ENCODE measurements at regions not wholly inside any gene's neighbourhood (a gene's known extent, or its start where the extent isn't known, plus 50 kb on each side); places are given as distances from the start of the nearest gene placed in this dataset.

DNA sequence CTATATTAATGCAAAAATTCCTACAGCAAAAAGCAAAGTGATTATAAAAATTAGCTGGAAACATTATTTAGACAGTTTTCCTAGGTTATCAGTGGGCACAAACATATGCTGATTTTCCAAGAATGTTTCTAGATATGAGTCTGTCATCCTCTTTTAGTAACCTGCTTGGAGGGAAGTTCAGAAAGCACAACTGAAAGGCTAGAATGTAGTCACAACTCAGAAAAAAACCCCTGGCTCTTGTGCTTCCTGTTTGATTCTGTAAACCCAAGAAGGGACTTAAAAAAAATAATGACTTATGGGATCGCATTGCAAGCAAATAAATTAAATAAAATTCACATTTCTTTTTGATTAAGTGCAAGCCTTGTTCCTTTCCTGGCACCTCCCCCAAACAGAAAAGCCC is 708.4 kb upstream of the EPHA7 start:
- peaks cover 12% of the 10 kb centered on the region for H3K4me1 Mint-ChIP-seq
- H3K4me3 Mint-ChIP-seq = no peak overlapping the region
- no peak overlapping the region for H3K27ac Mint-ChIP-seq
- DNase-seq (ENCODE audit: low spot score in 2 of 2, unreplicated experiment in 2 of 2) = no peak
- no peaks in the 10 kb centered on the region for H3K9me3 Mint-ChIP-seq
- TF ChIP-seq, protein P1, sequence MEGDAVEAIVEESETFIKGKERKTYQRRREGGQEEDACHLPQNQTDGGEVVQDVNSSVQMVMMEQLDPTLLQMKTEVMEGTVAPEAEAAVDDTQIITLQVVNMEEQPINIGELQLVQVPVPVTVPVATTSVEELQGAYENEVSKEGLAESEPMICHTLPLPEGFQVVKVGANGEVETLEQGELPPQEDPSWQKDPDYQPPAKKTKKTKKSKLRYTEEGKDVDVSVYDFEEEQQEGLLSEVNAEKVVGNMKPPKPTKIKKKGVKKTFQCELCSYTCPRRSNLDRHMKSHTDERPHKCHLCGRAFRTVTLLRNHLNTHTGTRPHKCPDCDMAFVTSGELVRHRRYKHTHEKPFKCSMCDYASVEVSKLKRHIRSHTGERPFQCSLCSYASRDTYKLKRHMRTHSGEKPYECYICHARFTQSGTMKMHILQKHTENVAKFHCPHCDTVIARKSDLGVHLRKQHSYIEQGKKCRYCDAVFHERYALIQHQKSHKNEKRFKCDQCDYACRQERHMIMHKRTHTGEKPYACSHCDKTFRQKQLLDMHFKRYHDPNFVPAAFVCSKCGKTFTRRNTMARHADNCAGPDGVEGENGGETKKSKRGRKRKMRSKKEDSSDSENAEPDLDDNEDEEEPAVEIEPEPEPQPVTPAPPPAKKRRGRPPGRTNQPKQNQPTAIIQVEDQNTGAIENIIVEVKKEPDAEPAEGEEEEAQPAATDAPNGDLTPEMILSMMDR (IDR thresholded peaks at IDR 0.05; ENCODE audit: unreplicated experiment) = no peak
- no peaks in the 10 kb centered on the region for H3K36me3 Mint-ChIP-seq
- H3K27me3 Mint-ChIP-seq (ENCODE audit: low read depth) = no peaks in the 10 kb centered on the region

DNA sequence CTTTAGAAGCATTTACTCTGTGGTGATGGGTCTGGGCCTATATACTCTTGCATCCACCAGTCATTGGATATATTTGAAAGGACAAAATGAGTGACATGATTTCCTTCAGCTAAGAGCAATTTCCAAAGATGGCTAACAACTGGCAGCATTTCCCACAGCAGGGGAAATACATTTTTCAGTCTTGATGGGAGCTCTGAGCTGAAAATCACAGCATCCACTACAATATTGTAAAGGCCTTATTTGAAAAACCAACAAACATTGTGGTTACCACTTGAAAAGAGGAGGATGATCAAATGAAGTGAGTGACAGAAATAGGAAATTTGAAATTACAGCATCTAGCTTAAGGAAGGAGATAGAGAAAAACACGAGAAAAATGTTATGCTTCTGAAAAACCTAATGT is 705.0 kb upstream of the EPHA7 start:
- H3K4me3 Mint-ChIP-seq = no peak overlapping the region
- H3K9me3 Mint-ChIP-seq = no peaks in the 10 kb centered on the region
- TF ChIP-seq, protein P1 (IDR thresholded peaks at IDR 0.05; ENCODE audit: unreplicated experiment) = no peak
- H3K27me3 Mint-ChIP-seq (ENCODE audit: low read depth) = no peaks in the 10 kb centered on the region
- H3K27ac Mint-ChIP-seq = no peak overlapping the region
- no peaks in the 10 kb centered on the region for H3K4me1 Mint-ChIP-seq
- H3K36me3 Mint-ChIP-seq = no peaks in the 10 kb centered on the region
- DNase-seq (ENCODE audit: low spot score in 2 of 2, unreplicated experiment in 2 of 2) = no peak

DNA sequence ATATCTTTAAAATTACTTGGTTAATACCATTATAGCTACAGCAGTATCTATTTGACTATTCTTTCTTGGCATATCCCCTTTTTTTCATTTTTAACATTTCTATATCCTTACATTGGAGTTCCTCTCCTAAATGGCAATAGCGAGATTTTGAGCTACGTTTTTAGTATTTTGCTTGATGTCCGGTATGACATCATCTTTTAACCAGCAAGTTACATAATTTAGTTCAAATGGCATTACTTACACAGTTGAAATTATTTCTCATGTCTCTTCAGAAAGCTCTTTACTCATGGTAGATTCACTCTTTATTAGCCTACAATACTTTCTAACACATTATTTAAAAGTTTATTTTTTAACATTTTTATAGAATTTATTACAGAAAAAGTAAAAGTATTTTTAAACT is 701.7 kb upstream of the EPHA7 start:
- H3K36me3 Mint-ChIP-seq = no peaks in the 10 kb centered on the region
- H3K4me1 Mint-ChIP-seq = no peaks in the 10 kb centered on the region
- no peaks in the 10 kb centered on the region for H3K9me3 Mint-ChIP-seq
- H3K4me3 Mint-ChIP-seq = no peak overlapping the region
- TF ChIP-seq, protein P1 (IDR thresholded peaks at IDR 0.05; ENCODE audit: unreplicated experiment) = no peak
- no peaks in the 10 kb centered on the region for H3K27me3 Mint-ChIP-seq (ENCODE audit: low read depth)
- DNase-seq (ENCODE audit: low spot score in 2 of 2, unreplicated experiment in 2 of 2) = no peak
- no peak overlapping the region for H3K27ac Mint-ChIP-seq

DNA sequence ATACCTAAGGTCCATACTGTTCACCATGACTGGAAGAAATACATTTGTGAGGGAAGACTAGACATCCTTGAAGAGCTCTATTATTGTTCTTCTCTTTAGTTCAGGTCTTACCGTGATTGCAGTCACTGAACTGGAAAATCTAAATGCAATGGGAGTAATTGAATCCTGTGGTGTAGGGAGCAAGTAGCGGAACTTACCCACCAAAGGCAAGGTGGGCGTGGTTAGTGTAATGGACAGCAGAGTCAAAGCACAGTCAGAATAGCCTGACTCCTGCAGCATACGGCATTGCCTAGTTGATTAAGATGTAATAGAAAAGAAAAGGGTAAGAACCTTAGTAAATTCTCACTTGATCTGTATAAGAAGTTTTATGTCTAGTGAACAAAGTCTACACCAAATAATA is 679.7 kb upstream of the EPHA7 start:
- H3K4me1 Mint-ChIP-seq = no peaks in the 10 kb centered on the region
- no peak for DNase-seq (ENCODE audit: low spot score in 2 of 2, unreplicated experiment in 2 of 2)
- no peaks in the 10 kb centered on the region for H3K27me3 Mint-ChIP-seq (ENCODE audit: low read depth)
- H3K9me3 Mint-ChIP-seq = no peaks in the 10 kb centered on the region
- H3K36me3 Mint-ChIP-seq = no peaks in the 10 kb centered on the region
- H3K27ac Mint-ChIP-seq = no peak overlapping the region
- H3K4me3 Mint-ChIP-seq = no peak overlapping the region
- TF ChIP-seq, protein P1 (IDR thresholded peaks at IDR 0.05; ENCODE audit: unreplicated experiment) = no peak

GRCh38 chr6:94095961-94096360 is 676.6 kb upstream of the EPHA7 start:
- Mint-ChIP-seq H3K4me3 (no peak overlapping the region), H3K36me3 (no peaks in the 10 kb centered on the region), H3K9me3 (no peaks in the 10 kb centered on the region), H3K27ac (no peak overlapping the region), H3K4me1 (no peaks in the 10 kb centered on the region), H3K27me3 (ENCODE audit: low read depth) (no peaks in the 10 kb centered on the region)
- TF ChIP-seq, protein P1 (IDR thresholded peaks at IDR 0.05; ENCODE audit: unreplicated experiment) = no peak
- no peak for DNase-seq (ENCODE audit: low spot score in 2 of 2, unreplicated experiment in 2 of 2)

DNA sequence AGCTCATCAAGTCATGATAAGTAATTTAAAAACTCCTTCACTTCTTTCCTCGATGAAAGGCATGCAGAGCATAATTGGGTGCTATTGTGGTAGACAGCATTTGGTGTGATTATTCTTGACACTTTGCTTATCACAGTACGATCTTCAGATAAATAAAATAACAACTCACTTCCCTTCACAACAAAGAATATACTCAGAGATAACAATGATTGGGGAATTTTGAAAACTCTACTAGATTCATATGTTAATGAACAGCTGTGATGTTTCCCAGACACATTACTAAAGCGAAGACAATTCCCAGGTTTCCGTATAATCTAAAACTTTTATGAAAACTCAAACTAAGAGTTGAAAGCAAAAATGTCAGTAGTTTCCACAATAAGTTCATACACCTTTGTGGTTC is 670.6 kb upstream of the EPHA7 start:
- Mint-ChIP-seq H3K27me3 (ENCODE audit: low read depth) (no peaks in the 10 kb centered on the region), H3K36me3 (no peaks in the 10 kb centered on the region), H3K4me3 (no peak overlapping the region), H3K4me1 (no peaks in the 10 kb centered on the region), H3K9me3 (no peaks in the 10 kb centered on the region), H3K27ac (no peak overlapping the region)
- no peak for DNase-seq (ENCODE audit: low spot score in 2 of 2, unreplicated experiment in 2 of 2)
- TF ChIP-seq, protein P1 (IDR thresholded peaks at IDR 0.05; ENCODE audit: unreplicated experiment) = no peak
